Stomach smooth muscle (tissue), 2 donors: ENCODE measurements at regions not wholly inside any gene's neighbourhood (a gene's known extent, or its start where the extent isn't known, plus 50 kb on each side); places are given as distances from the start of the nearest gene placed in this dataset.

ENCODE experiments used
- H3K27ac ChIP-seq: one replicate; pipeline ENCODE4 v1.7.0; 2013; ENCODE audit warnings: mild to moderate bottlenecking, low read length, inconsistent platforms
- H3K27me3 ChIP-seq, 2 donors: one replicate each; pipeline ENCODE4 v1.7.0; 2013; ENCODE audit warnings: low read length in 2 of 2; ENCODE audit not compliant: insufficient read depth in 2 of 2, control insufficient read depth in 1 of 2
- H3K36me3 ChIP-seq, 2 donors: one replicate each; pipeline ENCODE4 v1.7.0; 2013; ENCODE audit warnings: low read length in 2 of 2; ENCODE audit not compliant: control insufficient read depth in 2 of 2, insufficient read depth in 2 of 2
- H3K4me1 ChIP-seq: one replicate; pipeline ENCODE4 v1.7.0; 2013; ENCODE audit warnings: low read length; ENCODE audit not compliant: control insufficient read depth, insufficient read depth
- H3K4me3 ChIP-seq, 2 donors: one replicate each; pipeline ENCODE4 v1.7.0; 2013; ENCODE audit warnings: low read length in 2 of 2
- H3K9ac ChIP-seq, 2 donors: one replicate each; pipeline ENCODE4 v1.7.0; 2013; ENCODE audit warnings: low read length in 2 of 2, mild to moderate bottlenecking in 1 of 2
- H3K9me3 ChIP-seq, 2 donors: one replicate each; pipeline ENCODE4 v1.7.0; 2013; ENCODE audit warnings: low read length in 2 of 2; ENCODE audit not compliant: control insufficient read depth in 2 of 2
- donor health status: healthy.
- donor health status: Pancreatic carcinoma.

GRCh38 chr4:126455865-126456264, 1141.1 kb downstream of the FAT4 start:
- H3K9ac ChIP-seq: no peak overlapping the region
- no peaks in the 10 kb centered on the region for H3K27me3 ChIP-seq
- H3K4me1 ChIP-seq: no peaks in the 10 kb centered on the region
- H3K27ac ChIP-seq: no peak overlapping the region
- H3K36me3 ChIP-seq: no peaks in the 10 kb centered on the region
- H3K9me3 ChIP-seq: no peaks in the 10 kb centered on the region
- H3K4me3 ChIP-seq: no peak overlapping the region

- H3K27ac ChIP-seq: no peak overlapping the region
- H3K4me1 ChIP-seq: no peaks in the 10 kb centered on the region
- H3K4me3 ChIP-seq: no peak overlapping the region
- no peaks in the 10 kb centered on the region for H3K36me3 ChIP-seq
- H3K27me3 ChIP-seq: no peaks in the 10 kb centered on the region
- no peak overlapping the region for H3K9ac ChIP-seq
- H3K9me3 ChIP-seq: no peaks in the 10 kb centered on the region
These were observed 1144.2 kb downstream of the FAT4 start for GRCh38 chr4:126458993-126459392.

GRCh38 chr4:126465341-126465740, 1150.6 kb downstream of the FAT4 start:
- Histone ChIP-seq H3K36me3 (no peaks in the 10 kb centered on the region), H3K4me3 (no peak overlapping the region), H3K4me1 (no peaks in the 10 kb centered on the region), H3K9me3 (no peaks in the 10 kb centered on the region), H3K9ac (no peak overlapping the region), H3K27ac (no peak overlapping the region), H3K27me3 (no peaks in the 10 kb centered on the region)

DNA sequence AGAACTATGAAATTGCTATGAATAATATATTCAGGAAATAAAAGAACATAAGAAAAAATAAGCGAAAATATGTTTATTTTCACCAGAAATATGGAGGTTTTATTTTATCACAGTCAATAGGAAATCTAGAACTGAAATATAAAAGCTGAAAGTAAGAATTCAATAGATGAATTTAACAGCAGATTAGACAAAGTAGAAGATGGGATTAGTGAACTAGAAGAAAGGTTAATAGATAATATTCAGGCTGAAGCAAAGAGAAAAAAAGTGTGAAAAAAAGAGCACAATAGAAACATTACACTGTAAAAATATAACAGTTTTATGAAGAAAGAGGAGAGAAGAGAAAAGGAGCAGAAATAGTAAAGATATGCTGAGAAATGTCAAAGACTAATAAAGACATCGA, 1152.1 kb downstream of the FAT4 start:
- Histone ChIP-seq H3K36me3 (no peaks in the 10 kb centered on the region), H3K27me3 (no peaks in the 10 kb centered on the region), H3K4me3 (no peak overlapping the region), H3K4me1 (no peaks in the 10 kb centered on the region), H3K9me3 (no peaks in the 10 kb centered on the region), H3K9ac (no peak overlapping the region), H3K27ac (no peak overlapping the region)

- H3K4me3 ChIP-seq: no peak overlapping the region
- no peaks in the 10 kb centered on the region for H3K4me1 ChIP-seq
- H3K27ac ChIP-seq: no peak overlapping the region
- no peaks in the 10 kb centered on the region for H3K36me3 ChIP-seq
- no peaks in the 10 kb centered on the region for H3K9me3 ChIP-seq
- no peaks in the 10 kb centered on the region for H3K27me3 ChIP-seq
- H3K9ac ChIP-seq: no peak overlapping the region
These were observed 1153.4 kb downstream of the FAT4 start for GRCh38 chr4:126468144-126468543.

- Histone ChIP-seq H3K4me3 (no peak overlapping the region), H3K27ac (no peak overlapping the region), H3K27me3 (no peaks in the 10 kb centered on the region)
These were observed 1156.1 kb downstream of the FAT4 start for GRCh38 chr4:126470862-126471261.

DNA sequence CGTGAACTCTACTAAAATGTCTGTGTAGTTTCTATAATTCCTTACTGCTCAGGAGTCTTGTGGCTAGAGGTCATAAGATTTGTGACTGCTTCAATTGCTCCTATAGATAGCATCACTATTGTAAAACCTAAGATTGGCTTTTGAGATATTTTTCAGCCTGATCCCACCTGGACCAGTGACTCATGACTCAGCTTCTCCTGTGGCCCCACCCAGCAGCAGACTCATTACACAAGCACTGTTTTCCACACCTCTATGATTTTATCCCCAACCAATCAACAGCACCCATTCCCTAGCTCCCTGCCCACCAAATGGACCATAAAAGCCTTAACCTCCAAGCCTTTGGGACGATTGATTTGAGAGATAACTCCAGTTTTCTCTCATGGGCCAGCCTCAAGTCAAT, 1157.0 kb upstream of the INTU start:
- H3K9ac ChIP-seq: no peak overlapping the region
- no peaks in the 10 kb centered on the region for H3K36me3 ChIP-seq
- no peak overlapping the region for H3K27ac ChIP-seq
- H3K4me3 ChIP-seq: no peak overlapping the region
- H3K4me1 ChIP-seq: no peaks in the 10 kb centered on the region
- no peaks in the 10 kb centered on the region for H3K27me3 ChIP-seq
- H3K9me3 ChIP-seq: peaks cover 0 to 10% of the 10 kb centered on the region in 2 donors

More at GRCh38 chr4:126470862-126471261, 1156.1 kb downstream of the FAT4 start:
- no peak overlapping the region for H3K9ac ChIP-seq
- no peaks in the 10 kb centered on the region for H3K4me1 ChIP-seq
- H3K36me3 ChIP-seq: no peaks in the 10 kb centered on the region
- peaks cover 0 to 3% of the 10 kb centered on the region in 2 donors for H3K9me3 ChIP-seq

DNA sequence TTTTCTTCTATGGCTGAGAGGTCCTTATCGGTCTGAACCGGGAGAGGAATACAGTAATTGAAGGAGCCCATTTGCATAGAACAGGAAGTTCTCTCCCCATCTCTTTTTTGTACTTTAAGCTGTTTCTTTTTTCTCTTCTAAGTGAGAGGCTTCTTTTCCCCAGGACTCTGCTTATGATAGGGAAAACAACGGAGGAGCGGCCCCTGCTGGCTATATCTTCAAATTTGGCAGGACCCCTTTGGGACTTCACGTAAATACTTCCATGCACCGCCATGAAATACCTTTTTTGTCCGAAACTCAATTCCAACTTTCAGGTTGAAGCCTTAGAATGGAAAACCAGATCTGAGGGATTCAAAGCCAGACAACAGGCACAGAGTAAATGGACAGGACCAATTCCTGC, 1153.0 kb upstream of the INTU start:
- Histone ChIP-seq H3K36me3 (no peaks in the 10 kb centered on the region), H3K4me3 (no peak overlapping the region), H3K9ac (no peak overlapping the region), H3K27me3 (no peaks in the 10 kb centered on the region), H3K4me1 (no peaks in the 10 kb centered on the region), H3K27ac (no peak overlapping the region), H3K9me3 (peaks cover 0 to 10% of the 10 kb centered on the region in 2 donors)

DNA sequence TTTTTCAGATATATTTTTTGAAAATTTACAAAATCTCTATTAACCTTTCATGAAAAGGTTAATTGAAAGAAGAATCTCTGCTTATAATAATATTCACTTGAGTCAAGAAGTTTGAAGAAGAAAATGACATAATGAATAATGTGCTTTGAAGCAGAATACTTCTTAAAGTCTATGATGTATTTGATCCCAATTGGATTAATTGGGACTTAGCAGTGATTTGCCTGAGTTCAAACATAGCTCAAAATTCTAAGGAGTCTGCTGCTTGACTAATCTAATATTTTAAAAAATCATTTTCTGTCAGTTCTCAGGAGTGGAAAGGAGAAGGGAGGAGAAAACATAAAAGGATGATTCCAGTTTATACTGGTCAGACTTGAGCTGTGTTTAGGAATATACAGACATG, 1150.4 kb upstream of the INTU start:
- Histone ChIP-seq H3K27ac (no peak overlapping the region), H3K4me1 (no peaks in the 10 kb centered on the region), H3K36me3 (no peaks in the 10 kb centered on the region), H3K4me3 (no peak overlapping the region), H3K9ac (no peak overlapping the region), H3K9me3 (peaks cover 0 to 4% of the 10 kb centered on the region in 2 donors), H3K27me3 (no peaks in the 10 kb centered on the region)

GRCh38 chr4:126486377-126486776, 1146.4 kb upstream of the INTU start:
- Histone ChIP-seq H3K9ac (no peak overlapping the region), H3K27ac (no peak overlapping the region), H3K27me3 (no peaks in the 10 kb centered on the region), H3K4me1 (no peaks in the 10 kb centered on the region), H3K9me3 (no peaks in the 10 kb centered on the region), H3K36me3 (no peaks in the 10 kb centered on the region), H3K4me3 (no peak overlapping the region)

- no peaks in the 10 kb centered on the region for H3K27me3 ChIP-seq
- H3K4me3 ChIP-seq: no peak overlapping the region
- no peaks in the 10 kb centered on the region for H3K4me1 ChIP-seq
- no peaks in the 10 kb centered on the region for H3K36me3 ChIP-seq
- no peak overlapping the region for H3K27ac ChIP-seq
- no peak overlapping the region for H3K9ac ChIP-seq
- H3K9me3 ChIP-seq: no peaks in the 10 kb centered on the region
These were observed 1142.8 kb upstream of the INTU start for GRCh38 chr4:126489826-126490463.
